ENCODE measurements at regions not wholly inside any gene's neighbourhood (a gene's known extent, or its start where the extent isn't known, plus 50 kb on each side); places are given as distances from the start of the nearest gene placed in this dataset.

- DNase-seq, result no peak
These were observed 52.4 kb upstream of the TRIO start for GRCh38 chr5:14090755-14091154.

GRCh38 chr5:14090290-14090689 is 52.9 kb upstream of the TRIO start:
- DNase-seq, result no peak

GRCh38 chr5:14089198-14089597 is 53.9 kb upstream of the TRIO start:
- DNase-seq, result no peak

- no peak for DNase-seq
These were observed 56.9 kb upstream of the TRIO start for GRCh38 chr5:14086261-14086660.

- no peak for DNase-seq
These were observed 60.2 kb upstream of the TRIO start for GRCh38 chr5:14082973-14083372.

- DNase-seq, result no peak
These were observed 60.6 kb upstream of the TRIO start for GRCh38 chr5:14082523-14082922.

GRCh38 chr5:14081791-14082190 is 61.4 kb upstream of the TRIO start:
- DNase-seq, result no peak

- no peak for DNase-seq
These were observed 64.4 kb upstream of the TRIO start for GRCh38 chr5:14078716-14079115.

GRCh38 chr5:14077501-14077900 is 65.6 kb upstream of the TRIO start:
- DNase-seq, result no peak

GRCh38 chr5:14076561-14076960 is 66.6 kb upstream of the TRIO start:
- DNase-seq, result no peak

GRCh38 chr5:14075937-14076336 is 67.2 kb upstream of the TRIO start:
- no peak for DNase-seq

GRCh38 chr5:14071433-14071832 is 71.7 kb upstream of the TRIO start:
- no peak for DNase-seq

- no peak for DNase-seq
These were observed 74.1 kb upstream of the TRIO start for GRCh38 chr5:14069021-14069420.

- DNase-seq, result no peak
These were observed 75.0 kb upstream of the TRIO start for GRCh38 chr5:14068136-14068535.

- DNase-seq, result no peak
These were observed 76.8 kb upstream of the TRIO start for GRCh38 chr5:14066326-14066725.

GRCh38 chr5:14064841-14065240 is 78.3 kb upstream of the TRIO start:
- no peak for DNase-seq

- no peak for DNase-seq
These were observed 79.5 kb upstream of the TRIO start for GRCh38 chr5:14063691-14064090.

GRCh38 chr5:14063138-14063537 is 80.0 kb upstream of the TRIO start:
- DNase-seq, result no peak

- DNase-seq, result no peak
These were observed 81.0 kb upstream of the TRIO start for GRCh38 chr5:14062178-14062577.

GRCh38 chr5:14061106-14061505 is 82.0 kb upstream of the TRIO start:
- DNase-seq, result no peak

- DNase-seq, result no peak
These were observed 82.9 kb upstream of the TRIO start for GRCh38 chr5:14060218-14060617.

GRCh38 chr5:14059810-14060209 is 83.3 kb upstream of the TRIO start:
- DNase-seq, result no peak

GRCh38 chr5:14057289-14057688 is 85.9 kb upstream of the TRIO start:
- no peak for DNase-seq

GRCh38 chr5:14056039-14056438 is 87.1 kb upstream of the TRIO start:
- DNase-seq, result no peak

- no peak for DNase-seq
These were observed 87.9 kb upstream of the TRIO start for GRCh38 chr5:14054965-14055963.
